H1 (cell line): ENCODE measurements at regions not wholly inside any gene's neighbourhood (a gene's known extent, or its start where the extent isn't known, plus 50 kb on each side); places are given as distances from the start of the nearest gene placed in this dataset.

Source experiments
- CTCF ChIA-PET: fragments of 300-600 bp; sonication (Branson Sonifier 250); formaldehyde crosslinking; loops from one replicate; lab custom pipeline; 2021; ENCODE audit not compliant: partially characterized antibody; lab: Charles Lee
- POLR2A ChIA-PET: fragments of 300-600 bp; sonication (Branson Sonifier 250); formaldehyde crosslinking; loops from one replicate; lab custom pipeline; 2021; ENCODE audit warnings: inconsistent platforms; ENCODE audit not compliant: partially characterized antibody; lab: Charles Lee
- DNase-seq, 2 experiments: peaks; one replicate each; pipeline versions ENCODE4 v3.0.0 to v3.0.0-alpha.2; 2010 to 2022; ENCODE audit warnings: low spot score in 2 of 2, low read depth in 1 of 2, mixed read lengths in 1 of 2
- FAIRE-seq: peaks from 2 replicates; lab custom pipeline; 2011; peaks lifted over from hg19 to GRCh38; lab: Jason Lieb, UNC
- H2AFZ ChIP-seq: 2 replicates; pipeline ENCODE4 v1.8.1; 2012; ENCODE audit warnings: low read length, inconsistent platforms
- H2AK5ac ChIP-seq: 2 replicates; pipeline ENCODE4 v1.6.1; 2013; ENCODE audit warnings: low read depth, low read length
- H2BK120ac ChIP-seq: replicated peaks from 2 replicates; pipeline ENCODE3; 2013; ENCODE audit warnings: low read depth, low read length, inconsistent platforms
- H2BK12ac ChIP-seq: 2 replicates; pipeline ENCODE4 v1.6.1; 2013; ENCODE audit warnings: low read depth, low read length
- H2BK15ac ChIP-seq: 2 replicates; pipeline ENCODE4 v1.6.1; 2013; ENCODE audit warnings: low read length
- H2BK20ac ChIP-seq: 2 replicates; pipeline ENCODE4 v1.6.1; 2013; ENCODE audit warnings: low read length
- H2BK5ac ChIP-seq: 2 replicates; pipeline ENCODE4 v1.6.1; 2013; ENCODE audit warnings: low read depth, low read length
- H3K14ac ChIP-seq: 2 replicates; pipeline ENCODE4 v1.6.1; 2013; ENCODE audit warnings: inconsistent platforms; ENCODE audit not compliant: insufficient read length
- H3K18ac ChIP-seq: 2 replicates; pipeline ENCODE4 v1.6.1; 2013; ENCODE audit warnings: low read length; ENCODE audit errors: extremely low read depth
- H3K23ac ChIP-seq: 2 replicates; pipeline ENCODE4 v1.6.1; 2013; ENCODE audit warnings: inconsistent platforms; ENCODE audit not compliant: insufficient read length
- H3K23me2 ChIP-seq: 2 replicates; pipeline ENCODE4 v1.6.1; 2013; ENCODE audit warnings: low read depth, low read length
- H3K27ac ChIP-seq: 2 replicates; pipeline ENCODE4 v1.6.1; 2011; ENCODE audit warnings: low read depth, low read length, inconsistent platforms
- H3K27me3 ChIP-seq, 4 experiments: replicated peaks in 1 of 4; 1 replicate in 1 of 4; 2 replicates in 3 of 4; pipeline versions ENCODE4 v1.6.1 to v1.8.1; 2011 to 2013; ENCODE audit warnings: low read length in 3 of 4, mild to moderate bottlenecking in 3 of 4, inconsistent platforms in 2 of 4, mixed read lengths in 2 of 4, moderate library complexity in 1 of 4; ENCODE audit not compliant: control insufficient read depth in 3 of 4, insufficient read depth in 3 of 4; ENCODE audit errors: extremely low read depth in 1 of 4
- H3K36me3 ChIP-seq, 4 experiments: 2 replicates each; pipeline versions ENCODE4 v1.6.1 to v1.8.1; 2011 to 2013; ENCODE audit warnings: mild to moderate bottlenecking in 4 of 4, low read length in 3 of 4, moderate library complexity in 2 of 4, control low read depth in 1 of 4, inconsistent platforms in 1 of 4; ENCODE audit not compliant: insufficient read depth in 4 of 4, control insufficient read depth in 2 of 4
- H3K4ac ChIP-seq: replicated peaks from 2 replicates; pipeline ENCODE3; 2013; ENCODE audit warnings: low read length, low read depth, mixed read lengths, inconsistent platforms; ENCODE audit not compliant: insufficient read length
- H3K4me1 ChIP-seq, 4 experiments: replicated peaks in 1 of 4; 1 replicate in 1 of 4; 2 replicates in 3 of 4; pipeline versions ENCODE4 v1.6.1 to v1.8.1; 2011 to 2013; ENCODE audit warnings: low read length in 3 of 4, inconsistent platforms in 2 of 4, mixed read lengths in 1 of 4; ENCODE audit not compliant: insufficient read depth in 4 of 4, control insufficient read depth in 3 of 4
- H3K4me2 ChIP-seq, 2 experiments: 2 replicates each; pipeline versions ENCODE4 v1.6.1 to v1.8.1; 2011 to 2013; ENCODE audit warnings: low read depth in 2 of 2, low read length in 2 of 2, control low read depth in 1 of 2, inconsistent platforms in 1 of 2, mild to moderate bottlenecking in 1 of 2; ENCODE audit not compliant: insufficient read depth in 1 of 2
- H3K4me3 ChIP-seq, 4 experiments: fragments of 200-600, 300-600 bp in 1 of 4; sonication (generic), shearing (Covaris generic), sonication (Bioruptor Twin) in 1 of 4; 2 replicates each; pipeline versions ENCODE4 v1.5.1 to v1.8.1; 2011 to 2016; ENCODE audit warnings: low read length in 4 of 4, low read depth in 3 of 4, control low read depth in 2 of 4, inconsistent platforms in 2 of 4, mild to moderate bottlenecking in 2 of 4, mixed read lengths in 1 of 4, moderate library complexity in 1 of 4; ENCODE audit not compliant: insufficient read depth in 2 of 4; ENCODE audit errors: extremely low read depth in 1 of 4
- H3K56ac ChIP-seq: replicated peaks from 2 replicates; pipeline ENCODE3; 2013; ENCODE audit warnings: low read depth, mild to moderate bottlenecking, mixed read lengths, low read length, inconsistent platforms; ENCODE audit not compliant: insufficient read length
- H3K79me1 ChIP-seq: 2 replicates; pipeline ENCODE4 v1.6.1; 2013; ENCODE audit warnings: low read depth, low read length, control low read depth
- H3K79me2 ChIP-seq, 2 experiments: 2 replicates each; pipeline versions ENCODE4 v1.6.1 to v1.8.1; 2012 to 2013; ENCODE audit warnings: low read length in 2 of 2, mild to moderate bottlenecking in 2 of 2, inconsistent platforms in 1 of 2; ENCODE audit not compliant: insufficient read depth in 2 of 2, control insufficient read depth in 1 of 2
- H3K9ac ChIP-seq, 4 experiments: replicated peaks in 1 of 4; 1 replicate in 1 of 4; 2 replicates in 3 of 4; pipeline versions ENCODE4 v1.6.1 to v1.8.1; 2011 to 2013; ENCODE audit warnings: low read depth in 3 of 4, low read length in 3 of 4, control low read depth in 2 of 4, mild to moderate bottlenecking in 2 of 4, moderate library complexity in 2 of 4, inconsistent platforms in 1 of 4; ENCODE audit errors: extremely low read depth in 1 of 4
- H3K9me3 ChIP-seq, 2 experiments: 2 replicates each; pipeline versions ENCODE4 v1.6.1 to v1.8.1; 2012 to 2013; ENCODE audit warnings: mild to moderate bottlenecking in 2 of 2, moderate library complexity in 2 of 2, control low read depth in 1 of 2, inconsistent platforms in 1 of 2, low read depth in 1 of 2, low read length in 1 of 2, mixed read lengths in 1 of 2; ENCODE audit not compliant: insufficient read depth in 2 of 2
- H4K20me1 ChIP-seq, 2 experiments: replicated peaks in 1 of 2; 2 replicates each; pipeline versions ENCODE3 to v1.8.1; 2011 to 2013; ENCODE audit warnings: inconsistent platforms in 2 of 2, low read length in 2 of 2, mild to moderate bottlenecking in 1 of 2; ENCODE audit not compliant: insufficient read depth in 2 of 2, control insufficient read depth in 1 of 2
- H4K5ac ChIP-seq: 2 replicates; pipeline ENCODE4 v1.6.1; 2013; ENCODE audit warnings: low read length, low read depth, mixed read lengths, inconsistent platforms; ENCODE audit not compliant: insufficient read length
- H4K8ac ChIP-seq: 2 replicates; pipeline ENCODE4 v1.8.0; 2013; ENCODE audit warnings: mild to moderate bottlenecking, moderate library complexity, low read length, inconsistent platforms; ENCODE audit not compliant: insufficient read depth; ENCODE audit errors: extremely low read depth
- H4K91ac ChIP-seq: replicated peaks from 2 replicates; pipeline ENCODE3; 2013; ENCODE audit warnings: low read length, mixed read lengths, inconsistent platforms; ENCODE audit not compliant: insufficient read length
- ATF3 ChIP-seq: IDR thresholded peaks from 2 replicates; pipeline ENCODE4 v1.6.1; 2011; ENCODE audit warnings: low read depth, mild to moderate bottlenecking, low read length; ENCODE audit not compliant: insufficient read depth
- BRCA1 ChIP-seq: IDR thresholded peaks from 2 replicates; pipeline ENCODE4 v1.6.1; 2012; ENCODE audit warnings: low read depth, low read length, improper control_type of control experiment
- CBX5 ChIP-seq: fragments of 300-800, 300-1000 bp; sonication (generic); IDR thresholded peaks from 2 replicates; pipeline ENCODE4 v1.7.1; 2016; ENCODE audit warnings: antibody characterized with exemption, low read length, low read depth
- CBX8 ChIP-seq: fragments of 300-800, 300-1000 bp; sonication (generic); IDR thresholded peaks from 2 replicates; pipeline ENCODE4 v1.7.1; 2016; ENCODE audit warnings: low read depth, low read length, borderline replicate concordance
- CEBPB ChIP-seq: IDR thresholded peaks from 2 replicates; pipeline ENCODE4 v1.6.1; 2012; ENCODE audit warnings: low read depth, low read length
- EP300 ChIP-seq, 2 experiments: IDR thresholded peaks; 1 replicate in 1 of 2; 2 replicates in 1 of 2; pipeline ENCODE4 v1.6.1; 2011 to 2012; ENCODE audit warnings: low read depth in 2 of 2, low read length in 2 of 2, mild to moderate bottlenecking in 2 of 2, borderline replicate concordance in 1 of 2, inconsistent platforms in 1 of 2, moderate library complexity in 1 of 2
- EZH2 ChIP-seq: fragments of 200-600 bp; sonication (generic); IDR thresholded peaks from 2 replicates; pipeline ENCODE4 v1.7.1; 2012; ENCODE audit warnings: low read depth, mild to moderate bottlenecking, moderate library complexity, low read length, inconsistent platforms; ENCODE audit not compliant: severe bottlenecking
- FOSL1 ChIP-seq: IDR thresholded peaks from 2 replicates; pipeline ENCODE4 v1.6.1; 2011; ENCODE audit warnings: mild to moderate bottlenecking, low read depth, low read length, moderate library complexity; ENCODE audit not compliant: insufficient read depth
- GTF2F1 ChIP-seq: IDR thresholded peaks from 2 replicates; pipeline ENCODE4 v1.6.1; 2012; ENCODE audit warnings: low read depth, low read length, improper control_type of control experiment, borderline replicate concordance
- JUN ChIP-seq: IDR thresholded peaks from 2 replicates; pipeline ENCODE4 v1.6.1; 2011; ENCODE audit warnings: low read depth, mild to moderate bottlenecking, improper control_type of control experiment, low read length
- JUND ChIP-seq: IDR thresholded peaks from 2 replicates; pipeline ENCODE4 v1.6.1; 2011; ENCODE audit warnings: mild to moderate bottlenecking, improper control_type of control experiment, low read length
- KDM5A ChIP-seq: fragments of 200-600 bp; IDR thresholded peaks from 2 replicates; pipeline ENCODE4 v1.7.1; 2012; ENCODE audit warnings: mild to moderate bottlenecking, low read length, inconsistent platforms, mixed read lengths
- POLR2A ChIP-seq, 2 experiments: IDR thresholded peaks; 1 replicate in 1 of 2; 2 replicates in 1 of 2; pipeline ENCODE4 v1.6.1; 2011; ENCODE audit warnings: low read depth in 2 of 2, low read length in 2 of 2, mild to moderate bottlenecking in 2 of 2; ENCODE audit errors: control extremely low read depth in 1 of 2
- POLR2AphosphoS5 ChIP-seq: IDR thresholded peaks from 2 replicates; pipeline ENCODE4 v1.6.1; 2011; ENCODE audit warnings: low read depth, low read length
- SIN3A ChIP-seq, 2 experiments: IDR thresholded peaks in 1 of 2; conservative IDR thresholded peaks in 1 of 2; 2 replicates each; pipeline ENCODE4 v1.6.1; 2011 to 2012; ENCODE audit warnings: low read length in 2 of 2, improper control_type of control experiment in 1 of 2, low read depth in 1 of 2, mild to moderate bottlenecking in 1 of 2
- YY1 ChIP-seq: IDR thresholded peaks from 2 replicates; pipeline ENCODE4 v1.6.1; 2011; ENCODE audit warnings: low read depth, mild to moderate bottlenecking, low read length

GRCh38 chr4:74516303-74516702, 71.4 kb downstream of the AREG start:
- H3K14ac ChIP-seq, result no peak overlapping the region
- ChIA-PET POLR2A (no interaction called here), CTCF (interaction anchor here (0.6 to 1.0 kb wide), 3 partner anchors 14 to 282 kb away, joined by 3 read pairs; no protein-coding TSS in a partner anchor)
- H3K4me1 ChIP-seq, result no peaks in the 10 kb centered on the region
- no peak overlapping the region for H4K91ac ChIP-seq
- no peak overlapping the region for H3K4ac ChIP-seq
- no peak overlapping the region for H2BK5ac ChIP-seq
- H2AFZ ChIP-seq, result no peak overlapping the region
- H2BK120ac ChIP-seq, result no peak overlapping the region
- H3K79me1 ChIP-seq, result no peaks in the 10 kb centered on the region
- H4K5ac ChIP-seq, result no peak overlapping the region
- H3K56ac ChIP-seq, result no peak overlapping the region
- TF ChIP-seq CEBPB (no peak), JUN (no peak), KDM5A (no peak), POLR2A (IDR thresholded peaks at IDR 0.05; ENCODE audit: control extremely low read depth in 1 of 2, low read depth in 2 of 2, low read length in 2 of 2) (no peak), ATF3 (no peak), CBX8 (no peak), CBX5 (no peak), GTF2F1 (no peak), YY1 (no peak), EP300 (IDR thresholded peaks at IDR 0.05; ENCODE audit: borderline replicate concordance in 1 of 2, low read depth in 2 of 2, low read length in 2 of 2) (no peak), POLR2AphosphoS5 (no peak), FOSL1 (no peak), EZH2 (no peak), JUND (no peak), BRCA1 (no peak), SIN3A (conservative IDR thresholded peaks at IDR 0.05 in 1 of 2, IDR thresholded peaks at IDR 0.05 in 1 of 2; ENCODE audit: low read depth in 1 of 2, low read length in 2 of 2) (no peak)
- H3K27ac ChIP-seq, result no peak overlapping the region
- H3K79me2 ChIP-seq, result no peaks in the 10 kb centered on the region
- no peaks in the 10 kb centered on the region for H3K23me2 ChIP-seq
- H2BK12ac ChIP-seq, result no peak overlapping the region
- H3K18ac ChIP-seq, result no peak overlapping the region
- H2BK15ac ChIP-seq, result no peak overlapping the region
- H3K23ac ChIP-seq, result no peak overlapping the region
- no peaks in the 10 kb centered on the region for H3K27me3 ChIP-seq
- H3K4me3 ChIP-seq, result no peak overlapping the region
- no peak overlapping the region for H3K9ac ChIP-seq
- H4K8ac ChIP-seq, result no peak overlapping the region
- H2BK20ac ChIP-seq, result no peak overlapping the region
- H3K4me2 ChIP-seq, result no peak overlapping the region
- no peaks in the 10 kb centered on the region for H3K9me3 ChIP-seq
- FAIRE-seq (no peak), DNase-seq (no peak)
- no peaks in the 10 kb centered on the region for H4K20me1 ChIP-seq
- H2AK5ac ChIP-seq, result no peak overlapping the region
- no peaks in the 10 kb centered on the region for H3K36me3 ChIP-seq
